PC-9 (cell line): ENCODE measurements at regions not wholly inside any gene's neighbourhood (a gene's known extent, or its start where the extent isn't known, plus 50 kb on each side); places are given as distances from the start of the nearest gene placed in this dataset.

ENCODE experiments used
- EZH2 ChIP-seq: fragments of 200-600 bp; sonication (generic); IDR thresholded peaks from 2 replicates; pipeline ENCODE4 v1.8.0; 2017; ENCODE audit warnings: antibody characterized with exemption, low read depth
- TF ChIP-seq, protein P1 (sequence below): fragments of 200-600 bp; sonication (generic); conservative IDR thresholded peaks from 2 replicates; pipeline ENCODE4 v1.6.1; 2017; ENCODE audit warnings: mixed run types, antibody characterized with exemption, mild to moderate bottlenecking, moderate library complexity

DNA sequence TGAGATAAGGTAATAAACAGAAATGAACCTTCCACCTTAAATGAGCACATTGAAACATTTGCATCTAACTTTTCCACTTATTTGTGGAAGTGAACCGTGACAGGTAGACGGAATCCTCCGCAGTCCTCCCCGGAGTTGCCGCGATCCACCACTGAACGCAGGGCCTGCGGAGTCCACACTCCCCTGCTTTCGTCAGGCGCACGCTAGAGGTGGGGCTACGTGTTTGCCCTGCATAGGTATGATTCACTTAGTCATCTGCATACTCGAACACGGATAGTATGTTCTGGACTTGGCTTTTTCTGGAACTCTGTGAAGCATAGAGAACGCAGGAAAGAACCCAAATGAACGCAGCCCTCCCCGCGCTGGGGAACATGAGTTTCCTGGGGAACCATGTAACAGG is 272.8 kb upstream of the IRX4 start:
- TF ChIP-seq, protein P1, sequence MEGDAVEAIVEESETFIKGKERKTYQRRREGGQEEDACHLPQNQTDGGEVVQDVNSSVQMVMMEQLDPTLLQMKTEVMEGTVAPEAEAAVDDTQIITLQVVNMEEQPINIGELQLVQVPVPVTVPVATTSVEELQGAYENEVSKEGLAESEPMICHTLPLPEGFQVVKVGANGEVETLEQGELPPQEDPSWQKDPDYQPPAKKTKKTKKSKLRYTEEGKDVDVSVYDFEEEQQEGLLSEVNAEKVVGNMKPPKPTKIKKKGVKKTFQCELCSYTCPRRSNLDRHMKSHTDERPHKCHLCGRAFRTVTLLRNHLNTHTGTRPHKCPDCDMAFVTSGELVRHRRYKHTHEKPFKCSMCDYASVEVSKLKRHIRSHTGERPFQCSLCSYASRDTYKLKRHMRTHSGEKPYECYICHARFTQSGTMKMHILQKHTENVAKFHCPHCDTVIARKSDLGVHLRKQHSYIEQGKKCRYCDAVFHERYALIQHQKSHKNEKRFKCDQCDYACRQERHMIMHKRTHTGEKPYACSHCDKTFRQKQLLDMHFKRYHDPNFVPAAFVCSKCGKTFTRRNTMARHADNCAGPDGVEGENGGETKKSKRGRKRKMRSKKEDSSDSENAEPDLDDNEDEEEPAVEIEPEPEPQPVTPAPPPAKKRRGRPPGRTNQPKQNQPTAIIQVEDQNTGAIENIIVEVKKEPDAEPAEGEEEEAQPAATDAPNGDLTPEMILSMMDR: no peak
- TF ChIP-seq EZH2: no peak
